Limb (tissue), 2 donors: ENCODE measurements at regions not wholly inside any gene's neighbourhood (a gene's known extent, or its start where the extent isn't known, plus 50 kb on each side); places are given as distances from the start of the nearest gene placed in this dataset.
"Not testable (repeated sequence)": the region's sequence is repeated elsewhere in the genome, so short reads cannot be mapped to it uniquely, and the experiment has no call there.

ENCODE experiments used
- DNase-seq, 2 donors: peaks; one replicate each; pipeline ENCODE4 v3.0.0-alpha.2; 2016; ENCODE audit errors: extremely low spot score in 2 of 2

- DNase-seq: peak in 1 of 2 donors; percentile 30
These were observed 443.5 kb downstream of the PREX1 start for GRCh38 chr20:48384147-48384818.

GRCh38 chr20:48383252-48383651 is 444.5 kb downstream of the PREX1 start:
- no peak for DNase-seq

DNA sequence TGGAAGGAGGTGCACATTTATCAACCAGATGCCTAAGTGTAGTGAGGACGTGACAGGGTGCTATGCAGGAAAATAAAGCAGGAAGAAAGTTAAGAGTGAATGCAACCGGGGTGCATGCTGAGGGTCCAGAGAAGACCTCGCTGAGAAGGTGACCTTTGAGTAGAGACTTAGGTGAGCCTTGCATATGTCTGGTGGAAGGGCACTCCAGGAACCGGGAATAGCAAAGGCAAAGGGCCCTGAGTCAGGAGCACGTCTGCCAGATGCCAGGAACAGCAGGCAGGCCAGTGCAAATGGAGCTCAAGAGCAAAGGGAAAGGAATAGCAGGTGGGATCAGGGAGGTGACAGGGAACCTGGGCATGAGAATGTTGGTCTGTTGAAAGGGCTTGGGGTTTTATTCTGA is 445.5 kb downstream of the PREX1 start:
- no peak for DNase-seq

DNA sequence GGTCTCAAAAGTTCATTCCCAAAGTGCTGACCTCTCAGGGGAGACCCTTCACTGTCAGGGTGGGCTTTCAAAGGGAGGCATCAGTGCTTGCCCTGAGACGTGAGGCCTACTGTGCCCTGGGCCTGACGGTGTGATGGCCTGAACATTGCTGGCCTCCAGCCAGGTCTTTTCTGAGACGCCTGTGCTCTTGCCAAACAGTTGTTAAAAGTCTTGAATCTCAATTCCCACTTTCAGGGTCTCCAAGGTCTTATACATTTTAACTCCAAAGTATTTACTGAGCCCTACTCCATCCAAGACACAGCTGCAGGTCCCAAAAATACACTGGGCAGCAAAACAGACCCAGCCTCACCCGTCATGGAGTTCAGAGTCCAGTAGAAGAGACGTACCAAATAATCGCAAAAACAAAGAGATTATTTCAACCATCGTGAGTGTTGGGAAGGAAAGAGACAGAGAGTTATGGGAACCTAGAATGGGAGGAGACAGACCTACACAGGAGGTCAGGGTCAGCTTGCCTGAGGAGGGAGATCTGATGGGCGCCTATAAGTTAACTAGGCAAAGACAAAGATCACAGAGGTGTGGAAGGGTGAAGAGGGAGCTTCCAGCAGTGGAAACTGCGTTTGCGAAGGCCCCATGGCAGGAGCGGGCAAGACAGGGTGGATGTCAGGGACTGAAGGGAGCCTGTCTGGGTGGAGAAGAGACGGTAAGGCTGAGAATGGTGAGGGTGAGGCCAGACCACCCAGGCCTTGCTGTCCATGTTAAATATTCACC is 446.3 kb downstream of the PREX1 start:
- peak in 1 of 2 donors; percentile 33 for DNase-seq

GRCh38 chr20:48380661-48381060 is 447.1 kb downstream of the PREX1 start:
- DNase-seq: no peak

- DNase-seq: no peak
These were observed 448.7 kb downstream of the PREX1 start for GRCh38 chr20:48378976-48379675.

GRCh38 chr20:48377940-48378339 is 449.9 kb downstream of the PREX1 start:
- no peak for DNase-seq

GRCh38 chr20:48375804-48376203 is 452.0 kb downstream of the PREX1 start:
- DNase-seq: no peak

GRCh38 chr20:48374991-48375595 is 452.7 kb downstream of the PREX1 start:
- no peak for DNase-seq

DNA sequence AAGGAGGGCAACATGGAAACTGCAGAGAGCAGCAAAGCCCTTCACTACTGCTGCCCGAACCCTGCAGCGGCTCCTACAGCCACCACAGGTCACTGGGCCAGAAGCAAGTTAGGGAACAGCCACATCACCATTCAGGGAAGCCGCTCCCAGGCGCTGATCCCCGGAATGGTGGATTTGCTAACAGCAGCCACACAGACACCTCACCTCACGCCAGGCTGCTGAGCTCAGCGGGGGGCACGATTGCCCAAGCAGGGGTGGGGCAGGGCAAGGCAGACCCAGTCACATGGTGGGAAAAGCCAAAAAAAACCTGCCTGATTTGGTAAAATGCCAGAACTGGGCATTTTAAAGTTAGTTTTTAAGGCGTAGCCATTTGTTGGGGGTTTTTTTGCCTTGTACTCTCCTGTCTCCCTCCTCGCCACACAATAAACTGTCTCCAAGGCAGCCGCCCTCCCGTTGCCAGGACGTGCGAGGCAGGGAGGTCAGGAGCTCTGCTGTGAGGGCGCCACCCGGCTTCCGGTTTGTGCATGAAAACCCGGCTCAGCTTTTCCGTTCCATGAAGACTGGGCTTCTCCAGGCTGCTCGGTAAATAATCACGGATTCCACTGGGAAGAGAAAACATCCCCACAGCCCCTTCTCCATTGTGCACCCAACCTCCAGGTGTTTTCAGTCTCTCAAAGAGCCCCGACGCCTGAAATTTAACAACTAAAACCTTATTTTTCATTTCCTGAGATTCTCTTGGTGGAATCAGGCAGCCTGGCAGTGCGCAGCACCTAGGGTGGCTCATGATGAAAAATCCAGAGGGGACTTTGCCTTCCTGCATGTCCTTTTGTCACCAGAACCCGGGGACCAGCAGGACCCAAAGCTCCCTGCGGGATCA is 453.5 kb downstream of the PREX1 start:
- peak; percentile 10 to 43 for DNase-seq

GRCh38 chr20:48373555-48373934 is 454.3 kb downstream of the PREX1 start:
- no peak for DNase-seq

- not testable (repeated sequence) for DNase-seq
These were observed 454.8 kb downstream of the PREX1 start for GRCh38 chr20:48372851-48373554.

DNA sequence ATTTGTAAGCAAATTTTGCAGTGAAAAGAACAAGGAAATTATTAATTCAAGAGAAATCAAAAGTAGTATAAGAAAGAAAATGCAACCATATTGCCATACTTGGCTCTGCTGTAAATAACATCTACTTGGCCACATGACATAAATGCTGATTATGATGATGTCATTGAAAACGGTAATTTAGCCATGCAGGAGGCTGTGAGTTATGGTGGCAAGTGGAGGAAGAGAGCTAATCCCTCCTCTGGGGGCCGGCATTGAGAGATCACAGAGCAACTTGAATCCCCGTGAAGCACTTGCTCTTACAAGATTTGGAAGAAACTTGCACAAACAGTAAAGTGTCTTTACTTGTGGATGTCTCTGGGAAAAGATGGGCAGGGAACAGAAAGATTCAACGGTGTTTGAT is 456.6 kb downstream of the PREX1 start:
- DNase-seq: peak in 1 of 2 donors; percentile 32

DNA sequence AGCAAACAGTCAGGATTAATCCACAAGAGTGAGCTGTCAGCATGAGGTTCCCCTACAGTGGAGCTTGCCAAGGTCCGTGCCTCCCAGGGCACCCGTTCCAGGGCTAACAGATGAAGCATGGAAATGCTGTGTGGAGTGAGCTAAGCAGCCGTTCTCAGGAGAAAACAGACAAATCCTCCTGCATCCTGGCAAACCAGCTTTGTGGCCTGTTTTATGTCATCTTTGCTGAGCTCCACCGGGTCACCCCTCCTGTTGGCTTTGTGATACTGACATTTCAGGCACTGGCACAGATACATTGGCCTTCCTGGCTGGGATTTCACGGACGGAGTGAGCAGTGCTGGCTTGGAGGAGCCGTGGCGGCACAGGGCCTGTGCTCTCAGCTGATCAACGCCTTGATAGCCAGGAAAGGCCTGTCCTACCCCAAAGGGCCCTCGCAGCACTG is 459.2 kb downstream of the PREX1 start:
- not testable (repeated sequence) for DNase-seq

GRCh38 chr20:48367541-48368358 is 460.0 kb downstream of the PREX1 start:
- not testable (repeated sequence) for DNase-seq

DNA sequence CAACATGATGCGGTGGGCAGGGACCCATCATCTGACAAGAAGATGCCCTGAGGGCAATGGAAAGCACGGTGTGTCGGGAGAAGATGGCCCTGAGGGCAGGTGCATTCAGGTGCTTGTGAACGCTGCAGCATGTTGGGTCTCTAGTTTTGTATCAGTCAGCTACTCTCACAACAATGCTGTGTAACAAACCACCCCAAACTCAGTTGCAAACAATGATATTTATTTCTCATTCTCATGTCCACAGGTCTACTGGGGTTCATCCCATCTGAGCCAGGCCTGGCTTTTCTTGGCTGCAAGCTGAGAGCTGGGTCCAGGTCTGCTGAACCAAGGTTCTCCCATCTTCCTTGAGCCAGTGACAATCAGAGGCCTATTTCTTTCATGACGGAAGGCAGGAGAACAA is 461.6 kb downstream of the PREX1 start:
- DNase-seq: no peak

- DNase-seq: no peak
These were observed 462.9 kb downstream of the PREX1 start for GRCh38 chr20:48364688-48365421.

- DNase-seq: no peak
These were observed 463.7 kb downstream of the PREX1 start for GRCh38 chr20:48364055-48364454.
